H1 (cell line): ENCODE measurements at regions not wholly inside any gene's neighbourhood (a gene's known extent, or its start where the extent isn't known, plus 50 kb on each side); places are given as distances from the start of the nearest gene placed in this dataset.

Experiments used
- CHD7 ChIP-seq: fragments of 300-600 bp; sonication (generic); IDR thresholded peaks from 2 replicates; pipeline ENCODE4 v1.7.1; 2012; ENCODE audit warnings: low read length, moderate library complexity, mild to moderate bottlenecking, inconsistent platforms; ENCODE audit not compliant: insufficient replicate concordance
- CREB1 ChIP-seq: IDR thresholded peaks from 2 replicates; pipeline ENCODE4 v1.6.1; 2012; ENCODE audit warnings: inconsistent platforms
- TAF7 ChIP-seq: optimal IDR thresholded peaks from 2 replicates; pipeline ENCODE3; 2011; ENCODE audit warnings: low read depth, mild to moderate bottlenecking, inconsistent platforms, low read length, moderate library complexity, borderline replicate concordance

GRCh38 chr14:71514941-71515919 lies 417.0 kb upstream of the RGS6 start (continued):
- TF ChIP-seq CHD7 (no peak), CREB1 (no peak), TAF7 (no peak)
- TF ChIP-seq, all 59 proteins: peak for 0
